Transverse colon (tissue), 4 donors: ENCODE measurements at regions not wholly inside any gene's neighbourhood (a gene's known extent, or its start where the extent isn't known, plus 50 kb on each side); places are given as distances from the start of the nearest gene placed in this dataset.

Experiments used
- DNase-seq: peaks from one replicate; pipeline ENCODE4 v3.0.0-alpha.2; 2019
- H3K27ac ChIP-seq, 4 donors: fragments of 200-600 bp; sonication (generic); 2 replicates each; pipeline ENCODE4 v1.5.1; 2016 to 2018; ENCODE audit warnings: inconsistent platforms in 4 of 4
- H3K27me3 ChIP-seq: fragments of 200-600 bp; sonication (generic); 2 replicates; pipeline ENCODE4 v1.5.1; 2017; ENCODE audit warnings: inconsistent platforms
- H3K36me3 ChIP-seq, 4 donors: fragments of 200-600 bp; sonication (generic); 2 replicates each; pipeline ENCODE4 v1.5.1; 2017 to 2019; ENCODE audit warnings: inconsistent platforms in 4 of 4
- H3K4me1 ChIP-seq, 4 donors: fragments of 200-600 bp; sonication (generic); 2 replicates each; pipeline ENCODE4 v1.5.1; 2017 to 2020; ENCODE audit warnings: inconsistent platforms in 4 of 4
- H3K4me3 ChIP-seq, 4 donors: fragments of 200-600 bp; sonication (generic); 1 replicate in 1 of 4; 2 replicates in 3 of 4; pipeline versions ENCODE4 v1.5.1 to v1.6.1; 2017 to 2019; ENCODE audit warnings: inconsistent platforms in 4 of 4
- H3K9me3 ChIP-seq, 2 donors: fragments of 200-600 bp; sonication (generic); 2 replicates each; pipeline ENCODE4 v1.5.1; 2017 to 2019; ENCODE audit warnings: inconsistent platforms in 2 of 2
- CTCF ChIP-seq, 5 experiments: fragments of 200-600 bp in 3 of 5; fragments of 450-650 bp in 2 of 5; sonication (generic) in 3 of 5; IDR thresholded peaks; 1 replicate in 2 of 5; 2 replicates in 3 of 5; pipeline ENCODE4 v1.5.1; 2016 to 2017; ENCODE audit warnings: antibody characterized with exemption in 5 of 5, inconsistent platforms in 3 of 5, mild to moderate bottlenecking in 2 of 5, moderate library complexity in 1 of 5
- EP300 ChIP-seq: sonication (generic); formaldehyde crosslinking; IDR thresholded peaks from one replicate; pipeline ENCODE4 v1.6.1; 2017; ENCODE audit warnings: antibody characterized with exemption, low read depth
- POLR2A ChIP-seq: fragments of 450-650 bp; IDR thresholded peaks from one replicate; pipeline ENCODE4 v1.6.1; 2016; ENCODE audit warnings: antibody characterized with exemption, mild to moderate bottlenecking, moderate library complexity
- POLR2AphosphoS5 ChIP-seq, 3 donors: sonication (generic); formaldehyde crosslinking; IDR thresholded peaks; one replicate each; pipeline ENCODE4 v1.6.1; 2016; ENCODE audit warnings: antibody characterized with exemption in 3 of 3
- WGBS, 2 donors: methylation state at CpG; one replicate each; pipeline ENCODE4 v1.1.5; 2018; ENCODE audit warnings: low coverage in 1 of 2; 5-methylcytosine and 5-hydroxymethylcytosine counted together
- in situ Hi-C, 4 donors: fragments of 200-750 bp; cut with MboI; loops; one replicate each; pipeline versions ENCODE4 v1.15.0 to v1.15.1; 2017; ENCODE audit warnings: low sequenced_read_pairs in 3 of 4, low pct_ligation_motif_present in 1 of 4, low pct_unique_long_range_greater_than_20kb in 1 of 4
- intact Hi-C: fragments of 100-400 bp; cut with DNase I; formaldehyde crosslinking; loops from one replicate; pipeline ENCODE4 v1.15.1; 2023; ENCODE audit warnings: low total_unique reads

- TF ChIP-seq POLR2AphosphoS5 (IDR thresholded peaks at IDR 0.05) (no peak), CTCF (IDR thresholded peaks at IDR 0.05) (no peak), EP300 (no peak), POLR2A (no peak)
- in situ Hi-C loops: no loop called here
- no peaks in the 10 kb centered on the region for H3K9me3 ChIP-seq
- intact Hi-C loops: no loop called here
- no peaks in the 10 kb centered on the region for H3K36me3 ChIP-seq
- no peaks in the 10 kb centered on the region for H3K4me1 ChIP-seq
- no peak for DNase-seq
- WGBS, 2 donors: 20 to 77% methylated on average over 1 to 3 of the region's 3 CpGs
- no peak overlapping the region for H3K4me3 ChIP-seq
- no peak overlapping the region for H3K27ac ChIP-seq
- H3K27me3 ChIP-seq: no peaks in the 10 kb centered on the region
Measured at GRCh38 chr16:82396509-82396908, 226.5 kb upstream of the MPHOSPH6 start.

- Histone ChIP-seq H3K4me1 (no peaks in the 10 kb centered on the region), H3K27ac (no peak overlapping the region), H3K9me3 (no peaks in the 10 kb centered on the region), H3K4me3 (no peak overlapping the region), H3K36me3 (no peaks in the 10 kb centered on the region), H3K27me3 (no peaks in the 10 kb centered on the region)
- no peak for DNase-seq
- in situ Hi-C loops: no loop called here
- TF ChIP-seq POLR2AphosphoS5 (IDR thresholded peaks at IDR 0.05): no peak
- intact Hi-C loops: no loop called here
Measured at GRCh38 chr16:82395212-82395611, 225.2 kb upstream of the MPHOSPH6 start.

- 72% methylated on average over 3 of the region's 3 CpGs for WGBS, 2 donors
- Histone ChIP-seq H3K4me1 (no peaks in the 10 kb centered on the region), H3K9me3 (no peaks in the 10 kb centered on the region), H3K27ac (no peak overlapping the region), H3K36me3 (no peaks in the 10 kb centered on the region), H3K4me3 (no peak overlapping the region), H3K27me3 (no peaks in the 10 kb centered on the region)
- in situ Hi-C loops (no loop called here), intact Hi-C loops (no loop called here)
- TF ChIP-seq POLR2AphosphoS5 (IDR thresholded peaks at IDR 0.05): no peak
- no peak for TF ChIP-seq CTCF (IDR thresholded peaks at IDR 0.05)
- TF ChIP-seq EP300: no peak
- no peak for TF ChIP-seq POLR2A
- no peak for DNase-seq
Measured at GRCh38 chr16:82391690-82392089, 221.7 kb upstream of the MPHOSPH6 start.

- H3K4me1 ChIP-seq: no peaks in the 10 kb centered on the region
- 58 to 67% methylated on average over 4 to 7 of the region's 7 CpGs for WGBS, 2 donors
- no peaks in the 10 kb centered on the region for H3K27me3 ChIP-seq
- no peak overlapping the region for H3K4me3 ChIP-seq
- DNase-seq: no peak
- H3K9me3 ChIP-seq: no peaks in the 10 kb centered on the region
- TF ChIP-seq CTCF (IDR thresholded peaks at IDR 0.05): no peak
- no peak for TF ChIP-seq POLR2A
- no peak for TF ChIP-seq POLR2AphosphoS5 (IDR thresholded peaks at IDR 0.05)
- TF ChIP-seq EP300: no peak
- no peaks in the 10 kb centered on the region for H3K36me3 ChIP-seq
- in situ Hi-C loops: no loop called here
- intact Hi-C loops: no loop called here
- H3K27ac ChIP-seq: no peak overlapping the region
Measured at GRCh38 chr16:82389956-82390650, 220.1 kb upstream of the MPHOSPH6 start.

GRCh38 chr16:82386761-82387160, 216.7 kb upstream of the MPHOSPH6 start:
- Histone ChIP-seq H3K9me3 (no peaks in the 10 kb centered on the region), H3K36me3 (no peaks in the 10 kb centered on the region), H3K4me3 (no peak overlapping the region), H3K4me1 (no peaks in the 10 kb centered on the region), H3K27me3 (no peaks in the 10 kb centered on the region), H3K27ac (no peak overlapping the region)
- intact Hi-C loops: no loop called here
- 45% methylated on average over 1 of the region's 1 CpG; no CpG with 5 or more reads in 1 of the 2 donors for WGBS, 2 donors
- TF ChIP-seq POLR2AphosphoS5 (IDR thresholded peaks at IDR 0.05): no peak
- TF ChIP-seq POLR2A: no peak
- no peak for TF ChIP-seq CTCF (IDR thresholded peaks at IDR 0.05)
- no peak for TF ChIP-seq EP300
- DNase-seq: no peak
- in situ Hi-C loops: no loop called here
